Heart left ventricle (tissue), 16 donors: ENCODE measurements at regions not wholly inside any gene's neighbourhood (a gene's known extent, or its start where the extent isn't known, plus 50 kb on each side); places are given as distances from the start of the nearest gene placed in this dataset.

ENCODE experiments used
- ATAC-seq, 4 donors: fragments of 200-7000 bp; cut with Tn5 transposase; one replicate each; pipeline ENCODE4 v1.9.1; 2020 to 2022; ENCODE audit warnings: moderate library complexity in 4 of 4, mild to moderate bottlenecking in 3 of 4, moderate number of reproducible peaks in 1 of 4
- DNase-seq, 5 donors: peaks; one replicate each; pipeline ENCODE4 v3.0.0-alpha.2; 2020
- H3K27ac ChIP-seq, 12 donors: fragments of 200-600 bp; sonication (generic) in 4 of 12; one replicate each; pipeline versions ENCODE4 v1.5.0 to v1.8.0; 2016 to 2022; ENCODE audit warnings: mild to moderate bottlenecking in 2 of 12
- H3K27me3 ChIP-seq, 9 donors: fragments of 200-600 bp; sonication (generic) in 2 of 9; one replicate each; pipeline versions ENCODE4 v1.5.1 to v1.8.0; 2016 to 2022; ENCODE audit warnings: mild to moderate bottlenecking in 3 of 9
- H3K36me3 ChIP-seq, 9 donors: fragments of 200-600 bp; sonication (generic) in 2 of 9; one replicate each; pipeline versions ENCODE4 v1.5.0 to v1.8.0; 2018 to 2022; ENCODE audit warnings: mild to moderate bottlenecking in 2 of 9
- H3K4me1 ChIP-seq, 12 donors: fragments of 200-600 bp; sonication (generic) in 4 of 12; one replicate each; pipeline versions ENCODE4 v1.5.0 to v1.8.0; 2016 to 2022; ENCODE audit warnings: mild to moderate bottlenecking in 3 of 12
- H3K4me3 ChIP-seq, 12 donors: fragments of 200-600 bp; sonication (generic) in 4 of 12; one replicate each; pipeline versions ENCODE4 v1.5.0 to v1.8.0; 2017 to 2022; ENCODE audit warnings: mild to moderate bottlenecking in 9 of 12, moderate library complexity in 4 of 12
- H3K9me3 ChIP-seq, 12 donors: fragments of 200-600 bp; sonication (generic) in 4 of 12; one replicate each; pipeline versions ENCODE4 v1.5.0 to v1.8.0; 2016 to 2022; ENCODE audit warnings: mild to moderate bottlenecking in 1 of 12
- POLR2A ChIP-seq, 2 donors: fragments of 450-650 bp; IDR thresholded peaks; one replicate each; pipeline ENCODE4 v1.6.1; 2017; ENCODE audit warnings: antibody characterized with exemption in 2 of 2, mild to moderate bottlenecking in 2 of 2, moderate library complexity in 2 of 2
- WGBS, 4 donors: extraction: QIAGEN DNeasy Blood & Tissue Kit in 2 of 4; methylation state at CpG; one replicate each; pipeline versions ENCODE4 v1.1.5 to v1.1.7; 2013 to 2018; 5-methylcytosine and 5-hydroxymethylcytosine counted together
- intact Hi-C, 10 donors: fragments of 100-400 bp; cut with DNase I; formaldehyde crosslinking; loops; one replicate each; pipeline versions ENCODE4 v1.11.1 to v1.14.2; 2022
- TF ChIP-seq, protein P1 (sequence below), 12 donors: fragments of 200-600 bp; sonication (generic) in 4 of 12; IDR thresholded peaks; one replicate each; pipeline versions ENCODE4 v1.5.0 to v1.8.0; 2018 to 2022; ENCODE audit warnings: antibody characterized with exemption in 12 of 12, mild to moderate bottlenecking in 5 of 12
- donor health status: ischemic (EF 13 %, LVEDD 7.1; RV severe dilation, severe dysfunction).
- donor health status: healthy with polysubstance abuse.
- donor health status: DM: no; HTN: yes; CAD: no.
- donor health status: DM: no; HTN: no; CAD: no.
- donor health status: ischemic (EF 25% LVEDD 6.9; RV normal size, moderate dysfunction).
- donor health status: ischemic (EF 25% LVEDD 5.7; RV mildly dilated, moderate dysfunction).
- donor health status: healthy.
- donor health status: DM: yes; HTN: yes; CAD: no.
- donor health status: ischemic (EF 35%, LVEDD 5.7; RV mildly dilated, moderate dysfunction).
- donor health status: nonischemic (EF 11% LVEDD 7.7; RV severe dilation, severe dysfunction).
- donor health status: DM: yes; HTN: yes; CAD: no.
- donor health status: PGD.
- donor health status: ischemic (EF 29% LVEDD 5.4; RV normal size, mild dysfunction).
- donor health status: nonischemic (EF 23%, LVEDD 6.1; RV moderate dilation, normal function).

DNA sequence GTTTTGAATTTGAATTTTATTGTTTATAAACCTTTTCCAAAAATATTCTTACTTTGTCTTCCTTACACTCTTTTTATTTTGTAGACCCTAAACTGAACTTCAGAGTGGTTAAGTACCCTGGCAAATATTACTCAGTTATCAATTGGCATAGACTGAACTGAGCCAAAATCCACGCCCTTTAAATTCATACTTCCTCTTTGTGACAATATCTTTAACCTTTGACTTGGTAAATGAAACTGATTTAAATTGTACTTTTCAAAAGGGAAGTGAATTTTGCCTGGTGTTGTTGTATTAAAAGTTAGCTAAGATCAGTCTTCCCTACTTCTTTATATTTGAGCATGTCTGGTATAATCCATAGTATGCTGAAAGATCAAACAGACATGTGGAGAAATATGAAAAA lies 184.3 kb upstream of the USP15 start:
- intact Hi-C loops = no loop called here
- H3K4me1 ChIP-seq = no peaks in the 10 kb centered on the region
- ATAC-seq (no peak), DNase-seq (no peak)
- WGBS, 4 donors = 62 to 76% (median 65%) methylated on average over 1 of the region's 1 CpG
- H3K9me3 ChIP-seq = no peaks in the 10 kb centered on the region
- H3K36me3 ChIP-seq = no peaks in the 10 kb centered on the region
- H3K4me3 ChIP-seq = no peak overlapping the region
- no peaks in the 10 kb centered on the region for H3K27me3 ChIP-seq
- TF ChIP-seq, protein P1, sequence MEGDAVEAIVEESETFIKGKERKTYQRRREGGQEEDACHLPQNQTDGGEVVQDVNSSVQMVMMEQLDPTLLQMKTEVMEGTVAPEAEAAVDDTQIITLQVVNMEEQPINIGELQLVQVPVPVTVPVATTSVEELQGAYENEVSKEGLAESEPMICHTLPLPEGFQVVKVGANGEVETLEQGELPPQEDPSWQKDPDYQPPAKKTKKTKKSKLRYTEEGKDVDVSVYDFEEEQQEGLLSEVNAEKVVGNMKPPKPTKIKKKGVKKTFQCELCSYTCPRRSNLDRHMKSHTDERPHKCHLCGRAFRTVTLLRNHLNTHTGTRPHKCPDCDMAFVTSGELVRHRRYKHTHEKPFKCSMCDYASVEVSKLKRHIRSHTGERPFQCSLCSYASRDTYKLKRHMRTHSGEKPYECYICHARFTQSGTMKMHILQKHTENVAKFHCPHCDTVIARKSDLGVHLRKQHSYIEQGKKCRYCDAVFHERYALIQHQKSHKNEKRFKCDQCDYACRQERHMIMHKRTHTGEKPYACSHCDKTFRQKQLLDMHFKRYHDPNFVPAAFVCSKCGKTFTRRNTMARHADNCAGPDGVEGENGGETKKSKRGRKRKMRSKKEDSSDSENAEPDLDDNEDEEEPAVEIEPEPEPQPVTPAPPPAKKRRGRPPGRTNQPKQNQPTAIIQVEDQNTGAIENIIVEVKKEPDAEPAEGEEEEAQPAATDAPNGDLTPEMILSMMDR (IDR thresholded peaks at IDR 0.05) = no peak
- TF ChIP-seq POLR2A (IDR thresholded peaks at IDR 0.05) = no peak
- H3K27ac ChIP-seq = no peak overlapping the region

GRCh38 chr12:62078020-62078419 lies 182.2 kb upstream of the USP15 start:
- ATAC-seq (no peak), DNase-seq (no peak)
- Histone ChIP-seq H3K27ac (no peak overlapping the region), H3K36me3 (no peaks in the 10 kb centered on the region), H3K27me3 (no peaks in the 10 kb centered on the region), H3K4me1 (no peaks in the 10 kb centered on the region), H3K9me3 (no peaks in the 10 kb centered on the region), H3K4me3 (no peak overlapping the region)
- intact Hi-C loops = no loop called here
- TF ChIP-seq, protein P1 (IDR thresholded peaks at IDR 0.05) = no peak
- no peak for TF ChIP-seq POLR2A (IDR thresholded peaks at IDR 0.05)
- 28 to 44% (median 34%) methylated on average over 6 of the region's 6 CpGs for WGBS, 4 donors

- no peak for DNase-seq
- H3K27ac ChIP-seq = no peak overlapping the region
- H3K36me3 ChIP-seq = no peaks in the 10 kb centered on the region
- no peaks in the 10 kb centered on the region for H3K4me1 ChIP-seq
- H3K27me3 ChIP-seq = no peaks in the 10 kb centered on the region
- whole genome bisulfite sequencing, 4 donors = 83 to 100% (median 87%) methylated on average over 1 of the region's 1 CpG
- TF ChIP-seq, protein P1 (IDR thresholded peaks at IDR 0.05) = no peak
- no peak for ATAC-seq
- peaks cover 0 to 14% (median 0%) of the 10 kb centered on the region in 12 donors for H3K9me3 ChIP-seq
- H3K4me3 ChIP-seq = no peak overlapping the region
- intact Hi-C loops = no loop called here
Measured at GRCh38 chr12:62082448-62082847, 177.8 kb upstream of the USP15 start.

- no peak for DNase-seq
- Histone ChIP-seq H3K4me1 (no peaks in the 10 kb centered on the region), H3K27me3 (no peaks in the 10 kb centered on the region), H3K4me3 (no peak overlapping the region), H3K27ac (no peak overlapping the region), H3K9me3 (no peaks in the 10 kb centered on the region), H3K36me3 (no peaks in the 10 kb centered on the region)
- intact Hi-C loops = no loop called here
- ATAC-seq = no peak
- 79 to 89% (median 83%) methylated on average over 3 of the region's 3 CpGs for WGBS, 4 donors
- no peak for TF ChIP-seq POLR2A (IDR thresholded peaks at IDR 0.05)
- TF ChIP-seq, protein P1 (IDR thresholded peaks at IDR 0.05) = no peak
Measured at GRCh38 chr12:62098132-62098531, 162.1 kb upstream of the USP15 start.
